Endodermal cell (in vitro differentiated cells): ENCODE measurements at regions not wholly inside any gene's neighbourhood (a gene's known extent, or its start where the extent isn't known, plus 50 kb on each side); places are given as distances from the start of the nearest gene placed in this dataset.

Source experiments
- DNase-seq: peaks from one replicate; pipeline ENCODE4 v3.0.0-alpha.2; 2017
- H3K27ac ChIP-seq: 2 replicates; pipeline ENCODE4 v1.5.1; 2013; ENCODE audit warnings: mild to moderate bottlenecking, low read depth, low read length, moderate library complexity
- H3K27me3 ChIP-seq: 2 replicates; pipeline ENCODE4 v1.6.1; 2013; ENCODE audit warnings: mild to moderate bottlenecking, low read length, moderate library complexity; ENCODE audit not compliant: insufficient read depth, control insufficient read depth, poor library complexity, severe bottlenecking
- H3K36me3 ChIP-seq: 2 replicates; pipeline ENCODE4 v1.7.0; 2013; ENCODE audit warnings: mild to moderate bottlenecking, low read length, moderate library complexity; ENCODE audit not compliant: control insufficient read depth, insufficient read depth
- H3K4me1 ChIP-seq: one replicate; pipeline ENCODE4 v1.7.0; 2013; ENCODE audit warnings: low read length; ENCODE audit not compliant: control insufficient read depth, insufficient read depth
- H3K4me3 ChIP-seq: 2 replicates; pipeline ENCODE4 v1.5.1; 2013; ENCODE audit warnings: mild to moderate bottlenecking, low read length, moderate library complexity
- H3K9ac ChIP-seq: 2 replicates; pipeline ENCODE4 v1.6.1; 2013; ENCODE audit warnings: mild to moderate bottlenecking, low read length, moderate library complexity; ENCODE audit not compliant: poor library complexity, severe bottlenecking; ENCODE audit errors: extremely low read depth
- H3K9me3 ChIP-seq: 2 replicates; pipeline ENCODE4 v1.6.1; 2013; ENCODE audit warnings: mild to moderate bottlenecking, low read length, moderate library complexity; ENCODE audit not compliant: control insufficient read depth
- H3K27ac Mint-ChIP-seq: 2 replicates; pipeline ENCODE4 v1.8.0; 2020; ENCODE audit warnings: mixed read lengths
- H3K27me3 Mint-ChIP-seq: 2 replicates; pipeline ENCODE4 v1.8.0; 2021; ENCODE audit warnings: mild to moderate bottlenecking, mixed read lengths; ENCODE audit not compliant: insufficient read depth
- H3K36me3 Mint-ChIP-seq: 2 replicates; pipeline ENCODE4 v1.8.0; 2020; ENCODE audit warnings: low read depth, mixed read lengths
- H3K4me1 Mint-ChIP-seq: 2 replicates; pipeline ENCODE4 v1.8.0; 2020; ENCODE audit warnings: mixed read lengths
- H3K4me3 Mint-ChIP-seq: 2 replicates; pipeline ENCODE4 v1.8.0; 2020; ENCODE audit warnings: mild to moderate bottlenecking, moderate library complexity, mixed read lengths
- H3K9me3 Mint-ChIP-seq: 2 replicates; pipeline ENCODE4 v1.8.0; 2020; ENCODE audit warnings: mild to moderate bottlenecking, mixed read lengths
- CTCF ChIP-seq: fragments of 200-600 bp; sonication (generic); conservative IDR thresholded peaks from 2 replicates; pipeline ENCODE4 v1.5.0; 2021; ENCODE audit warnings: antibody characterized with exemption, mild to moderate bottlenecking
- WGBS, 2 experiments: methylation state at CpG; one replicate each; pipeline versions ENCODE4 v1.1.5 to v1.1.7; 2013; ENCODE audit warnings: missing lambda C conversion rate in 2 of 2, mixed read lengths in 1 of 2; ENCODE audit not compliant: insufficient coverage in 1 of 2, insufficient read length in 1 of 2; 5-methylcytosine and 5-hydroxymethylcytosine counted together

- Mint-ChIP-seq H3K27me3 (peaks cover 11% of the 10 kb centered on the region), H3K9me3 (peaks cover 7% of the 10 kb centered on the region), H3K4me1 (peaks cover 5% of the 10 kb centered on the region), H3K27ac (no peak overlapping the region), H3K36me3 (no peaks in the 10 kb centered on the region), H3K4me3 (no peak overlapping the region)
- Histone ChIP-seq H3K4me1 (peaks cover 4% of the 10 kb centered on the region), H3K27ac (no peak overlapping the region), H3K9me3 (peaks cover 5% of the 10 kb centered on the region), H3K36me3 (no peaks in the 10 kb centered on the region), H3K9ac (no peak overlapping the region), H3K27me3 (peaks cover 6% of the 10 kb centered on the region), H3K4me3 (no peak overlapping the region)
- no peak for DNase-seq
- TF ChIP-seq CTCF = no peak
These were observed 76.9 kb upstream of the MBIP start for GRCh38 chr14:36397357-36397756.

GRCh38 chr14:36396798-36397197 lies 76.4 kb upstream of the MBIP start:
- Histone ChIP-seq H3K9ac (no peak overlapping the region), H3K4me3 (no peak overlapping the region), H3K4me1 (peaks cover 4% of the 10 kb centered on the region), H3K27me3 (peaks cover 6% of the 10 kb centered on the region), H3K36me3 (no peaks in the 10 kb centered on the region), H3K9me3 (peaks cover 5% of the 10 kb centered on the region), H3K27ac (no peak overlapping the region)
- no peaks in the 10 kb centered on the region for H3K36me3 Mint-ChIP-seq
- peaks cover 11% of the 10 kb centered on the region for H3K27me3 Mint-ChIP-seq
- H3K9me3 Mint-ChIP-seq = peaks cover 7% of the 10 kb centered on the region
- no peak overlapping the region for H3K27ac Mint-ChIP-seq
- no peak for DNase-seq
- no peak for TF ChIP-seq CTCF
- H3K4me3 Mint-ChIP-seq = no peak overlapping the region
- H3K4me1 Mint-ChIP-seq = peaks cover 5% of the 10 kb centered on the region

GRCh38 chr14:36394593-36394992 lies 74.2 kb upstream of the MBIP start:
- Histone ChIP-seq H3K27ac (no peak overlapping the region), H3K4me3 (no peak overlapping the region), H3K27me3 (peaks cover 6% of the 10 kb centered on the region), H3K4me1 (no peaks in the 10 kb centered on the region), H3K9ac (no peak overlapping the region), H3K36me3 (no peaks in the 10 kb centered on the region), H3K9me3 (peaks cover 5% of the 10 kb centered on the region)
- no peaks in the 10 kb centered on the region for H3K36me3 Mint-ChIP-seq
- H3K4me1 Mint-ChIP-seq = peaks cover 5% of the 10 kb centered on the region
- no peak for TF ChIP-seq CTCF
- no peak overlapping the region for H3K4me3 Mint-ChIP-seq
- peaks cover 11% of the 10 kb centered on the region for H3K27me3 Mint-ChIP-seq
- DNase-seq = no peak
- H3K27ac Mint-ChIP-seq = no peak overlapping the region
- peaks cover 7% of the 10 kb centered on the region for H3K9me3 Mint-ChIP-seq
- 33 to 63% methylated on average over 1 of the region's 1 CpG for WGBS, 2 experiments
